Endothelial cell of umbilical vein (primary cell): ENCODE measurements at regions not wholly inside any gene's neighbourhood (a gene's known extent, or its start where the extent isn't known, plus 50 kb on each side); places are given as distances from the start of the nearest gene placed in this dataset.

Experiments
- CTCF ChIP-seq, 2 donors: IDR thresholded peaks; 1 replicate in 1 of 2; 2 replicates in 1 of 2; pipeline ENCODE4 v1.5.1; 2011; ENCODE audit warnings: low read length in 2 of 2, mild to moderate bottlenecking in 2 of 2, moderate library complexity in 2 of 2, control low read depth in 1 of 2, inconsistent platforms in 1 of 2, low read depth in 1 of 2; ENCODE audit not compliant: insufficient read depth in 1 of 2; ENCODE audit errors: extremely low read depth in 1 of 2
- EZH2 ChIP-seq: IDR thresholded peaks from 2 replicates; pipeline ENCODE4 v1.6.1; 2012; ENCODE audit warnings: borderline replicate concordance, low read depth, mild to moderate bottlenecking, moderate library complexity, low read length, inconsistent platforms; ENCODE audit not compliant: severe bottlenecking
- GATA2 ChIP-seq: IDR thresholded peaks from 2 replicates; pipeline ENCODE4 v1.7.0; 2011; ENCODE audit warnings: low read depth, mild to moderate bottlenecking, moderate library complexity, mixed read lengths, low read length; ENCODE audit not compliant: insufficient read length, insufficient read depth
- JUN ChIP-seq: IDR thresholded peaks from 2 replicates; pipeline ENCODE4 v1.6.1; 2011; ENCODE audit warnings: borderline replicate concordance, low read depth; ENCODE audit not compliant: insufficient read length, insufficient read depth
- MYC ChIP-seq: IDR thresholded peaks from one replicate; pipeline ENCODE4 v1.6.1; 2011; ENCODE audit warnings: mild to moderate bottlenecking, low read depth, low read length
- POLR2A ChIP-seq: IDR thresholded peaks from 2 replicates; pipeline ENCODE4 v1.6.1; 2012; ENCODE audit warnings: low read depth, mild to moderate bottlenecking, control low read depth, low read length
- POLR2AphosphoS5 ChIP-seq: IDR thresholded peaks from 2 replicates; pipeline ENCODE4 v1.6.1; 2012; ENCODE audit warnings: low read depth, mild to moderate bottlenecking, control low read depth, low read length, moderate library complexity; ENCODE audit not compliant: insufficient read depth
- TF ChIP-seq, protein P1 (sequence below): IDR thresholded peaks from 2 replicates; pipeline ENCODE4 v1.6.1; 2011; ENCODE audit not compliant: insufficient read depth, insufficient read length

- TF ChIP-seq EZH2 (no peak), POLR2A (no peak), CTCF (IDR thresholded peaks at IDR 0.05; ENCODE audit: extremely low read depth in 1 of 2, insufficient read depth in 1 of 2, low read depth in 1 of 2, low read length in 2 of 2) (no peak), JUN (no peak), MYC (no peak), POLR2AphosphoS5 (no peak), GATA2 (no peak)
- TF ChIP-seq, protein P1, sequence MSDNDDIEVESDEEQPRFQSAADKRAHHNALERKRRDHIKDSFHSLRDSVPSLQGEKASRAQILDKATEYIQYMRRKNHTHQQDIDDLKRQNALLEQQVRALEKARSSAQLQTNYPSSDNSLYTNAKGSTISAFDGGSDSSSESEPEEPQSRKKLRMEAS: no peak
Measured at GRCh38 chr12:98423963-98424362, 91.4 kb upstream of the TMPO start.
